NCI-H82 treated with DMSO at 0.1 percent for 48 hours (cell line): ENCODE measurements at regions not wholly inside any gene's neighbourhood (a gene's known extent, or its start where the extent isn't known, plus 50 kb on each side); places are given as distances from the start of the nearest gene placed in this dataset.
"Not testable (repeated sequence)": the region's sequence is repeated elsewhere in the genome, so short reads cannot be mapped to it uniquely, and the experiment has no call there.

ENCODE experiments used
- DNase-seq: peaks from one replicate; lab custom pipeline; 2025; ENCODE audit not compliant: unreplicated experiment; lab: John Stamatoyannopoulos, UW

- no peak for DNase-seq
Observed at GRCh38 chr4:73348185-73348584, 55.9 kb upstream of the ALB start.

- no peak for DNase-seq
Observed at GRCh38 chr4:73347497-73347896, 56.6 kb upstream of the ALB start.

- no peak for DNase-seq
Observed at GRCh38 chr4:73345399-73345975, 58.6 kb upstream of the ALB start.

GRCh38 chr4:73344106-73344505 is 60.0 kb upstream of the ALB start:
- no peak for DNase-seq

GRCh38 chr4:73343432-73343831 is 60.7 kb upstream of the ALB start:
- no peak for DNase-seq

GRCh38 chr4:73341454-73341853 is 62.6 kb upstream of the ALB start:
- peak; percentile 19 for DNase-seq

- no peak for DNase-seq
Observed at GRCh38 chr4:73340917-73341316, 63.2 kb upstream of the ALB start.

GRCh38 chr4:73335679-73336078 is 68.4 kb upstream of the ALB start:
- no peak for DNase-seq

- DNase-seq, result not testable (repeated sequence)
Observed at GRCh38 chr4:73332012-73332411, 72.1 kb upstream of the ALB start.

- no peak for DNase-seq
Observed at GRCh38 chr4:73329300-73329699, 70.7 kb upstream of the ANKRD17 start.

- DNase-seq, result not testable (repeated sequence)
Observed at GRCh38 chr4:73325776-73326175, 67.2 kb upstream of the ANKRD17 start.

- no peak for DNase-seq
Observed at GRCh38 chr4:73317092-73317491, 58.5 kb upstream of the ANKRD17 start.

- no peak for DNase-seq
Observed at GRCh38 chr4:73315091-73315490, 56.5 kb upstream of the ANKRD17 start.

GRCh38 chr4:73312967-73313366 is 54.4 kb upstream of the ANKRD17 start:
- no peak for DNase-seq

GRCh38 chr4:73311428-73311827 is 52.8 kb upstream of the ANKRD17 start:
- no peak for DNase-seq

- no peak for DNase-seq
Observed at GRCh38 chr4:73309211-73309610, 50.6 kb upstream of the ANKRD17 start.
